AG20443 (cell line): ENCODE measurements at regions not wholly inside any gene's neighbourhood (a gene's known extent, or its start where the extent isn't known, plus 50 kb on each side); places are given as distances from the start of the nearest gene placed in this dataset.

Experiments
- DNase-seq: peaks from one replicate; pipeline ENCODE4 v3.0.0; 2012; ENCODE audit warnings: low spot score, mixed read lengths

DNA sequence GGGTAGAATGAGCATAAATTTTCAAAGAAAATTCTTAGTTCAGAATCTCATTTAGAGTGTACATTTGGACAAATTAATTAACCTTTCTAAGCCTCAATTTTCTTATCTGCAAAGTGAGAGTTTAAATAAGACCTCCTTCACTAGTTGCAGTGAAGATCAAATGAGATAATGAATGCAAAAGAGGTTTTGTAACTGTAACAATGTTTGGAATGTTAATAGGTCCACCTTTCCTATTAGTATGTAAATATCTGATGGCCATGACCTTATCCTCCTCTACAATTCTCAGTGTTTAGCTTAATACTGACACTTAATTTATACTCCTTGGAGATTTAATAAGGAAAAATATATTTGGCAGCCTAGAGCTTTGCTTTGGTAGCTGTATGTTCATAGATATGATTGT is 138.8 kb downstream of the GABRG1 start:
- no peak for DNase-seq

GRCh38 chr4:45971108-45971507 is 152.7 kb downstream of the GABRG1 start:
- no peak for DNase-seq

- no peak for DNase-seq
Observed at GRCh38 chr4:45957353-45957752, 166.5 kb downstream of the GABRG1 start.

- DNase-seq, result no peak
Observed at GRCh38 chr4:45954276-45954675, 169.6 kb downstream of the GABRG1 start.

- no peak for DNase-seq
Observed at GRCh38 chr4:45951153-45951552, 172.7 kb downstream of the GABRG1 start.

- no peak for DNase-seq
Observed at GRCh38 chr4:45946699-45947098, 177.2 kb downstream of the GABRG1 start.

DNA sequence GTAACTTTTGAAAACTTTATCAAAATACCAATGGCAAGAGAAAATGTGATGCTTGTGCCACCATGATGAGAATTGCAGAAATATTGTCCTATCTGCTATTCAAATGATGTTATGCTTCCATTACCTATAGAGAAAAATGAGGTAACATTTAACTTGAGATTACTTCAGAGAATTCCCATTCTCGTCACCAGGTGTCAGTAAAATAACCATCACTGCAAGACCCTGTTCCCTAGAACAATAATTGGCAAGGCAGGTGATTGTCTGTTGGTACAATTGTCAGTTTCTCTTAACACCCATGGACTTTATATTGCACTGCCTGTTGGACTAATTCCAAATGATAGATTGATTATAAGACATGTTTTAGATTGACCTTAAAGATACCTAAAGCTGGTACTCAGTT is 179.9 kb downstream of the GABRG1 start:
- no peak for DNase-seq

DNA sequence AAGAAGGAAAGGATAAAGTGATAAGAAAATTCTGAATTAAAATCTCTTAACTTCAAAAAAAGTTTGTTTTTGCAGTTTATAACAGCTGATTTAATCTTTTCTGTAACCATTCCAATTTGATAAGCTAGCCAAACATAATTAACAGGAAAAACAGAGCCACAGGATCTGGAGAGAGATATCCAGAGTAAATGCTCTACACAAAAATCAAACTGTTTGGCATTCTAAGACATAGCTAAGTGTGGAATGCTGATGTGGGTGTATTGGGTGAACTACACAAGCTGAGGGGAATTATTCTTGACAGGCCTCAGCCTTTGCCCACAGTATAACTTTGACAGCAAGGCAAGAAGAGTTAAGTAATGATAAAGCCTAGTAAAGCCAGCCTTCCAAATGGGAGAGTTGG is 184.8 kb downstream of the GABRG1 start:
- DNase-seq, result no peak

DNA sequence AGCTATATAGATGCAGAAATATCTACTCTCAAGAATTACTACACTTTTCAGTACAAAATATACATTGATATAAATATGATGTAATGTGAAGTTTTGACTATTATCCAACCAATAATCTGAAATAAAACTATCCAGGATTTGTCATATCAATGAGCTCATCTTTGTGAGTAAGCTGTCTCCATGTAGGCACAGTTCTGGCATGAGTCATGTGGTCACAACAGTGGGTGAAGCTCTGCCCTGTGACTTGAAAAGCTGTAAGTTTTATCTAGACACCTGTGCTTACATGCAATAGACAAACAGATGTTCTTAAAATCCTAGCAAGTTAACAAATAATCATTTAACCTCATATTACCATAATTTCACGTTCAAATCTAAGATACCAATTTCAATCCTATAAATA is 192.7 kb downstream of the GABRG1 start:
- no peak for DNase-seq

GRCh38 chr4:45927641-45928040 is 196.2 kb downstream of the GABRG1 start:
- DNase-seq, result no peak

DNA sequence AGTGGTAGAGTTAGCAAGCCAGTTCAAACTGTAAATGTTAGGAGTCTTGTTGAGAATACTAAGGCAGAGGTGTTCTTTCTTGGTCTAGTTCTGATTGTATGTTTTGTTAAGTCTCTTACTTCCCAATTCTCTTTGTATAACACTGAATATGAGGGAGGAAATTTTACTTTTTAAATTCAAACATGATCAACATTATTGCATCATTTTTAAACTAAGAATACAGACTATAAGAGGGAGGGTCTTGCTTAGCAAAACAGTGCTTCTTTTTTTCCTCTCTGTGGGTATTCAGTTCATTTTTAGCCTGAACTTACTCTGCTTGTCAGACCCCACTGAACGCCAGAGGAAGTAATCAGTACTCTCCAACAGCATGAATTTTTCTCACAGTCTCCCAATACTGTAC is 198.0 kb downstream of the GABRG1 start:
- no peak for DNase-seq

GRCh38 chr4:45920861-45921260 is 203.0 kb downstream of the GABRG1 start:
- DNase-seq, result no peak

DNA sequence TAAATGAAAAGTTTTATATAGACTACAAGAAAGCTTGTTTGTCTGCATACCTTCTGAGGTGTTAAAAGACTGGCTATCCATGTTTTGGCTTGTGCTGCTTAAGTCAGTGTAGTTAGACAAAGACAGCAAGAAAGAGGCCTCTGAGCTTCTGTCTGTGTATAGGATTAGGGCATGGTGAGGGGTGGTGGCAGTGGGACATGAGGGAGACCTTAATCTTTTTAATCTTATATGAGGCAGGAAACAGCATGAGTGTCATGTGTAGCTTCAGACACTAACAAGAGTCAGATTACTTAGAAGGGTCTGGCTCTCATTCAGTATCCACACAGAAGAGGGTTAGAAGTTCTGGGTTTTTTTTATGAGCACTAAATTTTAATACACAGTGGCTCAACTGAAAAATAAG is 213.3 kb downstream of the GABRG1 start:
- DNase-seq, result no peak

- DNase-seq, result no peak
Observed at GRCh38 chr4:45897946-45898585, 225.8 kb downstream of the GABRG1 start.

DNA sequence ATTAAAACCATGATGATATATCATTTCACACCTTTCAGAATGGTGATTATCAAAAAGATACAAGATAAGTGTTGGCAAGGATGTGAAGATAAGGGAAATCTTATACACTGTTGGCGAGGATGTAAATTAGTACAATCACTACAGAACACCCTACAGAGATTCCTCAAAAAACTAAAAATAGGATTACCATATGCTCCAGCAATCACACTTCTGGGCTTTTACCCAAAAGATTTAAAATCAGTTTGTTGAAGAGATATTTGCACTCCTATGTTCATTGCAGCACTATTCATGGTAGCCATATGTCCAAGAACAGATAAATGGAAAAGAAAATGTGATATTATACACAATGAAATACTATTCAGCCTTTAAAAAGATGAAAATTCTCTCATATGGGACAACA is 240.4 kb downstream of the GABRG1 start:
- DNase-seq, result no peak

GRCh38 chr4:45876235-45876890 is 247.5 kb downstream of the GABRG1 start:
- DNase-seq, result no peak

- DNase-seq, result no peak
Observed at GRCh38 chr4:45869184-45869583, 254.7 kb downstream of the GABRG1 start.

GRCh38 chr4:45865781-45866180 is 258.1 kb downstream of the GABRG1 start:
- DNase-seq, result no peak

GRCh38 chr4:45855857-45856256 is 268.0 kb downstream of the GABRG1 start:
- no peak for DNase-seq

DNA sequence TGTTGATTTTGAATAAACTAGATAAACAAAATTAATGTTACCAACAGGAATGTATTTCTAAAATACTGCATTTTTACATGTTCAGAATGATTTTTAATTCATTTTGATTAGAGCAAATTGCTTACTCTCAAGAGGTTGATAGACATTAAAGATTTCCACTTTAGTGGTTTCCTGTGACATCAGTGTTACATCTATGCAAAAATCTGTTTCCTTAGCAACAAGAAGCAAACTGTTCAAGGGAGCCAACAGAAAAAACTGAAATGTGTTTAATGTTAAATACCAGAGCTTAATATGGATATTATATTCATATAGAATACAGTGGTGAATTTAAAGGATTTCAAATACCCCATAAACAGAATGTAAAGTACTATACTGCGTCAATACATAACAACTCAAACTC is 277.8 kb downstream of the GABRG1 start:
- DNase-seq, result no peak

DNA sequence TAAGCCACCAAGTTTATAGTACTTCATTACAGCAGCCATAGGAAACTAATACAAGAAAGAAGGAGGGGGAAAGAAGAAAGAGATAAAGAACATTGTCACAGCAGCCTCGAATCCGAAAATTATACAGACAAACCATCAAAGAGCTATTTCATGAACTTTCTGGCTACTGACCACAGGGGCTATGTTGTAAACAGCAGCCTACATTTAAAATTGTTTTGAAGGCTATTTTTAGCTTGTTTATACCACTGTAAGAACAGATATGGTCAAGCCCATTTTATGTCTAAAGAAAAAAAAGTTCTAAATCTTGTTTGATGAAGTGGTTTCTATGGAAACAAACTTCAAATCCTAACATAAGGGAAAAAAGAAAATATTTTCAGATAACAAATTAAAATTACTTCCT is 282.1 kb downstream of the GABRG1 start:
- no peak for DNase-seq

DNA sequence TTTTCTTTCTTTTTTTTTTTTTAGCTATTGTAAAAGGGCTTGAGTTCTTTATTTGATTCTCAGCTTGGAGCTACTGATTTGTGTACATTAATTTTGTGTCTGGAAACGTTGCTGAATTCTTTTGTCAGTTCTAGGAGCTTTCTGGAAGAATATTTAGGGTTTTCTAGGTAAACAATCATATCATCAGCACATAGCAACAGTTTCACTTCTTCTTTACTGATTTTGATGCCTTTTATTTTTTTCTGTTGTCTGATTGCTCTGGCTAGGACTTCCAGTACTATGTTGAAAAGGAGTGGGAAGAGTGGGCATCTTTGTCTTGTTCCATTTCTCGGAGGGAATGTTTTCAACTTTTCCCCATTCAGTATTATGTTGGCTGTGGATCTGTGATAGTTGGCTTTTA is 292.2 kb downstream of the GABRG1 start:
- DNase-seq, result no peak

- DNase-seq, result no peak
Observed at GRCh38 chr4:45803994-45804393, 319.9 kb downstream of the GABRG1 start.

DNA sequence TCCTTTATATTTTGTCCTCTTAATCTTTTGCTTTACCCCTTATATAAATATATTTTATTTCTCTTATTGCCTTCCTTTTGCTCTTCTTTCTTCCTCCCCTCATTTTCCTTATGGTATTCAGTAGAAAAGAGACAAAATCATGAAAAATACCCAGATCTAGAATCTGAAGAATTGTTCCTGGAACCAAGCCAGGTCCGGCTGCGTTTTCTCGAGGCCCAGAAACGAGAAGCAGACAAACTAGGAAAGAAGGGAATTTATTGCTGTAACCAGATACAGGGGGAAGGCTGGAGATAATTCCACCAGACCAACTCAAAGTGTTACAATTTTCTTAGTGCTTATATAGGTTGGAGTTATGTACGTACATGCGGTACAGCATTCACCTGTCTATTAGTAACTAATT is 328.7 kb downstream of the GABRG1 start:
- DNase-seq, result no peak
